GM12891 (cell line): ENCODE measurements at regions not wholly inside any gene's neighbourhood (a gene's known extent, or its start where the extent isn't known, plus 50 kb on each side); places are given as distances from the start of the nearest gene placed in this dataset.
A peak's percentile ranks its signal among the peaks of the same experiment; 100 is the strongest.

Experiments
- DNase-seq: peaks from one replicate; pipeline ENCODE4 v3.0.0; 2011; ENCODE audit warnings: low spot score; ENCODE audit not compliant: insufficient read length
- FAIRE-seq: peaks from 2 replicates; lab custom pipeline; 2011; peaks lifted over from hg19 to GRCh38; lab: Jason Lieb, UNC
- PAX5 ChIP-seq: IDR thresholded peaks from 2 replicates; pipeline ENCODE4 v1.6.1; 2011; ENCODE audit warnings: low read length, moderate library complexity, mild to moderate bottlenecking; ENCODE audit not compliant: insufficient read depth, severe bottlenecking
- POLR2A ChIP-seq: IDR thresholded peaks from 2 replicates; pipeline ENCODE4 v1.6.1; 2011; ENCODE audit warnings: low read depth, low read length, control low read depth
- POLR2AphosphoS5 ChIP-seq: IDR thresholded peaks from 2 replicates; pipeline ENCODE4 v1.6.1; 2011; ENCODE audit warnings: low read depth, low read length, control low read depth
- POU2F2 ChIP-seq: IDR thresholded peaks from 2 replicates; pipeline ENCODE4 v1.6.1; 2011; ENCODE audit warnings: low read depth, mild to moderate bottlenecking, control low read depth, low read length, moderate library complexity
- SPI1 ChIP-seq: IDR thresholded peaks from 2 replicates; pipeline ENCODE4 v1.6.1; 2011; ENCODE audit warnings: low read depth, low read length, control low read depth
- TAF1 ChIP-seq: IDR thresholded peaks from 2 replicates; pipeline ENCODE4 v1.6.1; 2011; ENCODE audit warnings: low read depth, low read length, control low read depth

DNA sequence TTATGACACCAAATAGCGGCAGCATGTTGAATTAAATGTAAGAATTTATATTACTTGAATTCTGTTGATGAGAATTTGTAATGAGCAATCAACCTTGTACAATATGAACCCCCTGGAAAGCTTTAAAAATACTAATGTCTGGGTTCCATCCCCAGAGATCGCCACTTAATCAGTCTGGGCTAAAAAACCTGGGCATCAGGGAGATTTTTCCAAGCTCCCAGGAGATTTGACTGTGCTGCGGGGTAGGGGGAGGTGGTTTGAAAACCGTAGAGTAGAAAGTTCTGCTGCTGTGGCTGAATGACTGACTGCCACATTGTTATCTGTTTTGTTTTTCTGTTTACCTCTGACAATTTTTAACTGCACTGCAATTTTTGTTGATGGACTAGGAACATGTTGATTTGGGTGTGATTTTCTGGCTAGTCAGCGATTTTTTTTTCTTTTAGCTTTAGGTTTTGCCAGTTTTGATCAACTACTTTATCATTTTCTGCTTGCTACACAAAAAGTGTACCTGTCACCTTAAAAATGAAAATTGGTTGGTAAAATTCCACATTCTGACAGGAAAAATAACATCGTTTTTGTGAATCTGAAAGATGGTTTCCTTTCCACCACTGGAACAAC is 79.3 kb downstream of the PCTP start:
- TF ChIP-seq SPI1 (no peak), TAF1 (no peak), PAX5 (no peak), POU2F2 (no peak), POLR2AphosphoS5 (no peak), POLR2A (no peak)
- no peak for DNase-seq
- FAIRE-seq: no peak

DNA sequence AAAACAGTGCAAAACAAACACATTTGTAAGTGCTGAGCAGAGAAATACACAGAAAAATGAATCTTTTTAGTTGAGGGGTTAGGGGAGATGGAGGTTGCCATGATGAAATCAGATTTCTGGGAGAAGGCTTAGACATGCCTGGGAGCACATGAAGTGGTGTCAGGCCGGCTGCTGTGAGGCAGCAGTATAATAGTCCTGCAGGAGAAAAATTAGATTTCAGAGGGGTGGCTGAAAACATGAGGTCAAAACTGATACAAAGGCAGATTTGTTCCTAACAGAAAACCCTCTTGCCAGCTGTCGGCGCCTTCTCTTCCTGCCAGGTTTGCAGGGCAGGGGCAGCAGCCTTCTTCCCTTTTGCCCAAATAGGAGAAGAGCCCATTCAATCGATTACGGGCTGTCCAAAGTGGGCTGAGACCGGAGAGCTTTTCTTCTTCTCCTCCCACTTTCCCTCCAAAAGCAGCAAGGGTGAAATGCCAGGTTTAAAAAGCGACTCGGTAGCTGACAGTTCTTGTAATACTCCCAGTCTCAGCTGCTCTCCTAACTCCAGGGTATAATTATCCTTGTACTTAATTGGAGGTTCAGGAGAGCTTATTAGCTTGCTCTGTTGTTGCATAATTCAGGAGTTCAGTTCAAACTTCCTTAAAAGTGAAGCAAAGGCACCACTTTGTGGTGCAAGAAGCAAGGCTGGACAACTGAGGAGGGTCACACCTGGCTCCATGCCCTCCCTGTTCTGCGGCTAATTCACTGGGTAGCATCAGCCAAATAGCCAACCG is 80.0 kb downstream of the PCTP start:
- FAIRE-seq: no peak
- no peak for DNase-seq
- TF ChIP-seq TAF1: no peak
- TF ChIP-seq POLR2AphosphoS5: no peak
- no peak for TF ChIP-seq PAX5
- TF ChIP-seq POU2F2: no peak
- no peak for TF ChIP-seq POLR2A
- no peak for TF ChIP-seq SPI1

- no peak for TF ChIP-seq POLR2AphosphoS5
- no peak for TF ChIP-seq PAX5
- no peak for TF ChIP-seq TAF1
- no peak for TF ChIP-seq POU2F2
- TF ChIP-seq POLR2A: no peak
- no peak for TF ChIP-seq SPI1
- no peak for FAIRE-seq
- DNase-seq: no peak
Observed at GRCh38 chr17:55833306-55833705, 82.5 kb downstream of the PCTP start.

GRCh38 chr17:55842405-55843158 is 91.7 kb downstream of the PCTP start:
- DNase-seq (no peak), FAIRE-seq (no peak)
- TF ChIP-seq POU2F2 (no peak), SPI1 (no peak), POLR2AphosphoS5 (no peak), PAX5 (no peak), TAF1 (no peak), POLR2A (no peak)

- TF ChIP-seq TAF1 (no peak), SPI1 (no peak), POU2F2 (no peak), POLR2A (no peak), PAX5 (no peak), POLR2AphosphoS5 (no peak)
- no peak for DNase-seq
- no peak for FAIRE-seq
Observed at GRCh38 chr17:55843785-55844184, 92.9 kb downstream of the PCTP start.

DNA sequence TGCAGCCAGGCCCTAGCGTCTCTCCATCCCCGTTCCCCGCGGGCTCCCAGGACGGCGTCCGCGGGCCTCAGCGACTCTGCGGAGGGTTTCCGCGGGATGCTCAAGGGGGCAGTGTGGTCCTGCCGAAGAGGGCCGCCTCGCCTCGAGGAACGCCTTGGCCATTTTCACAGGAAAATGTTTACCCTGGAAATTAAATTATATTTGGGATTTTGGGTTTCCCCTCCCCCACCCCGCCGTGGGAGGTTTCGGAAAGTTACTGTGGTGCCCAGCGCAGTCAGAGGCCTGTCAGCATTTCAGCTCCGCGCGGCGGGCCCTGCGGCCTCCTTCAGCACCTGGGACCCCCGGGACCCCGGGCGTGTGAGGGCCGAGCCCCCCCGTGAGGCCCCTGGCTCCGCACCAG is 94.5 kb downstream of the PCTP start:
- no peak for TF ChIP-seq TAF1
- TF ChIP-seq SPI1: no peak
- no peak for TF ChIP-seq POU2F2
- TF ChIP-seq POLR2A: no peak
- TF ChIP-seq PAX5: no peak
- TF ChIP-seq POLR2AphosphoS5: no peak
- FAIRE-seq (no peak), DNase-seq (peak; percentile 15)

- FAIRE-seq (no peak), DNase-seq (no peak)
- no peak for TF ChIP-seq TAF1
- TF ChIP-seq POU2F2: no peak
- no peak for TF ChIP-seq POLR2AphosphoS5
- TF ChIP-seq PAX5: no peak
- no peak for TF ChIP-seq SPI1
- TF ChIP-seq POLR2A: no peak
Observed at GRCh38 chr17:55846745-55847144, 95.9 kb downstream of the PCTP start.

DNA sequence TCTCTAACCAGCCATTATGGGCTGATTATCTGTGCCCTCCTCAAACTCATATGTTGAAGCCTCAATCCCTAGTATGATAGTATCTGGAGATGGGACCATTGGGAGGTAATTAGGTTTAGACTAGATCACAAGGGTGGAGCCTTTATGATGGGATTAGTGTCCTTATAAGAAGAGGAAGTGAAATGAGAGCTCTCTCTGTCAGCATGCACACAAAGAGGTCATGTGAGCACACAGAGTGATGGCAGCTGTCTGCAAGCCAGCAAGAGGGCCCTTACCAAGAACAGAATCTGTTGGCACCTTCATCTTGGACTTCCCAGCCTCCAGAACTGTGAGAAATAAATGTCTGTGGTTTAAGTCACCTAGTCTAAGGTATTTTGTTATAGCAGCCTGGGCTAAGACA is 101.9 kb downstream of the PCTP start:
- DNase-seq (no peak), FAIRE-seq (no peak)
- no peak for TF ChIP-seq POU2F2
- TF ChIP-seq PAX5: no peak
- TF ChIP-seq TAF1: no peak
- TF ChIP-seq SPI1: peak; percentile 73
- no peak for TF ChIP-seq POLR2A
- TF ChIP-seq POLR2AphosphoS5: no peak
